Neutrophil (primary cell): ENCODE measurements at regions not wholly inside any gene's neighbourhood (a gene's known extent, or its start where the extent isn't known, plus 50 kb on each side); places are given as distances from the start of the nearest gene placed in this dataset.

Experiments used
- H3K27ac ChIP-seq: fragments of 200-600 bp; sonication (generic); 2 replicates; pipeline ENCODE4 v1.5.1; 2016; ENCODE audit warnings: mild to moderate bottlenecking, moderate library complexity
- H3K27me3 ChIP-seq: fragments of 200-600 bp; sonication (generic); 2 replicates; pipeline ENCODE4 v1.6.0; 2016; ENCODE audit warnings: mild to moderate bottlenecking
- H3K36me3 ChIP-seq: fragments of 200-600 bp; sonication (generic); 2 replicates; pipeline ENCODE4 v1.5.1; 2017
- H3K4me1 ChIP-seq, 2 experiments: fragments of 200-600 bp in 1 of 2; sonication (generic) in 1 of 2; 1 replicate in 1 of 2; 2 replicates in 1 of 2; pipeline versions ENCODE4 v1.5.1 to v1.6.1; 2013 to 2016; ENCODE audit warnings: low read depth in 1 of 2, low read length in 1 of 2, mild to moderate bottlenecking in 1 of 2, moderate library complexity in 1 of 2; ENCODE audit not compliant: control insufficient read depth in 1 of 2, insufficient read depth in 1 of 2
- H3K4me3 ChIP-seq, 2 experiments: fragments of 200-600 bp in 1 of 2; sonication (generic) in 1 of 2; 1 replicate in 1 of 2; 2 replicates in 1 of 2; pipeline ENCODE4 v1.5.1; 2013 to 2016; ENCODE audit warnings: low read depth in 1 of 2, low read length in 1 of 2, mild to moderate bottlenecking in 1 of 2, moderate library complexity in 1 of 2
- H3K9me3 ChIP-seq: fragments of 200-600 bp; sonication (generic); 2 replicates; pipeline ENCODE4 v1.5.1; 2016
- CTCF ChIP-seq: fragments of 200-600 bp; sonication (generic); IDR thresholded peaks from 2 replicates; pipeline ENCODE4 v1.5.1; 2016; ENCODE audit warnings: antibody characterized with exemption

DNA sequence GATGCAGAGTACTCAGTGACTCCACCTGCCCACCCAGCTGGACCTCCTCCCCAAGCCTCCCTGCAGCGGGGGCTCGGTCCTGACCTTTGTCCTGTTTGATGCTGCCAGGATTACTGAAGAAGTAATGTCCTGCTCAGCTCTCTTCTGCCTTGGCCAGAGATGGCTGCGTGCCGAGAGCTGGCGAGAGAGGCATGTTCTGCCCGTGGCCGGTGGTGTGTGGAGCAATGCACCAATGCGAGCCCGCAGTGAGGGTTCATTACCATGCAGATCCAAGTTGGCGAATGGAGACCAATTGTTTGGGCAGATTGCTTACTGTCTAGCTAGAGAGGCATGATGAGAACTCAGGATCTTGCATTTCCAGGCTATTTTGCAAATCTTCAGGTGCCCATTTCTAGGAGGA is 248.9 kb downstream of the ENGASE start:
- no peak overlapping the region for H3K4me3 ChIP-seq
- H3K27ac ChIP-seq, result no peak overlapping the region
- peaks cover 32% of the 10 kb centered on the region for H3K27me3 ChIP-seq
- no peak for TF ChIP-seq CTCF
- H3K36me3 ChIP-seq, result no peaks in the 10 kb centered on the region
- H3K9me3 ChIP-seq, result no peaks in the 10 kb centered on the region
- H3K4me1 ChIP-seq, result no peaks in the 10 kb centered on the region

DNA sequence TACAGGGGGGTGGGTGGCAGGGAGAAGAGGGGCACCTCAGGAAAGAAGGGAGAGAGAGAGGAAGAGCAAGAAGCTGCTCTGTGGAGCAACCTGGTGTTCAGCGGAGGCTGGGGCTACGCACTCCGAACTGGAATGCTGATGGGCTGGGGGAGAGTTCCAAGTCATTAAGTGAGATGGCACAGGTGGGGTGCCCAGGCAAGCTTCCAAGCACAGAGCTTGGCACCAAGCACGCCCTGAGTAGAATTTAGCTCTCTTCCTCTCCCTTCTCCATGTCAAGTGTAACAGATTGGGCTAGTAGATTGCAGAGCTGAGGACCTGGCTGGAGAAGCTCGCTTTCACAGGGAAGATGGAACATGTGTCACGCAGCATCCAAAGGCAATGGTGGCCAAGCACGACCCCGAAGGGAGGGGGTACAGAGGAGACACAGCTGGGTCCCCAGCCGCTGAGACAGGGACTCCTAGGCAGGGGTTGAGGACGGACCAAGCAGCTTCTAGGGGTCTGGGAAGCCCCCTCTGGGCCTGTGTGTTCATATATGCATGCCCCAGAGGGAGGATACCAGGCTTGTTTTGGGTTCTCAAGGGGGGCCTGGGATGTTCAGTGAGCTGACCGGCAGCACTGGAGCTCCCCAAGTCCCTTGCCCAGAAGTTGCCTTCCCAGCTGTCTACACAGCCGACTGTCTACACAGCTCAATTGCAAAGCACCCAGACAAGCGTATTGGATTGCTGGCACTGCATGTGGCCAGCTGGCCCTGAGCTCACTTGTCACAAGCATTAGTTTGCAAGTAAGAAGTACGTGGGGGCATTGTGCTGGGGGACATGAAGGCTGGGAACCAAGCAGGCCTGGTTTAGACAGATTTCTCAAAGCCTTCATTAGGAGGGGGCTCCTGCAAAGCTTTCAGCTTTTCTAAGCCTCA is 247.8 kb downstream of the ENGASE start:
- Histone ChIP-seq H3K27ac (no peak overlapping the region), H3K9me3 (no peaks in the 10 kb centered on the region), H3K27me3 (peaks cover 42% of the 10 kb centered on the region), H3K4me3 (no peak overlapping the region), H3K4me1 (no peaks in the 10 kb centered on the region), H3K36me3 (no peaks in the 10 kb centered on the region)
- no peak for TF ChIP-seq CTCF

- Histone ChIP-seq H3K27ac (no peak overlapping the region), H3K4me1 (no peaks in the 10 kb centered on the region), H3K4me3 (no peak overlapping the region), H3K27me3 (peaks cover 54% of the 10 kb centered on the region), H3K36me3 (no peaks in the 10 kb centered on the region), H3K9me3 (no peaks in the 10 kb centered on the region)
- no peak for TF ChIP-seq CTCF
Measured at GRCh38 chr17:79320331-79320730, 245.7 kb downstream of the ENGASE start.

GRCh38 chr17:79317916-79318315 is 243.3 kb downstream of the ENGASE start:
- Histone ChIP-seq H3K4me1 (no peaks in the 10 kb centered on the region), H3K4me3 (no peak overlapping the region), H3K9me3 (no peaks in the 10 kb centered on the region), H3K27ac (no peak overlapping the region), H3K36me3 (no peaks in the 10 kb centered on the region), H3K27me3 (peaks cover 61% of the 10 kb centered on the region)
- TF ChIP-seq CTCF, result no peak

DNA sequence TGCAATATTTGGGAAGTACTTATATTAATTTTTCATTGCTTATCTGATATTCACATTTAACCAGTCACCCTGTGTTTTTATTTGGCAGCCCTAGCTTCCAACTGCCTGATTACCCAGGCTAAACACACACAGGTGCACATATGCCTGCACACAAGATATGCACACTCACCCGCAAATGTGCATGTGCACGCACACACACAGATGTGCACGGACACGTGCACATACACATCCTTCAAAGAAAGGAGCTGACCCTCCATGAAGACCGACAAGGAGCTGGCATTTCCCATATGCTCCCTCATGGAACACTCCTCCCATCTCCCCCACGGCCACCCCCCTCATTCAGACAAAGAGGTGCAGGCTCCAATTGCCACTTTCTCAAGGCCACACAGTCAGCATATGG is 242.2 kb downstream of the ENGASE start:
- no peaks in the 10 kb centered on the region for H3K9me3 ChIP-seq
- no peak overlapping the region for H3K27ac ChIP-seq
- H3K36me3 ChIP-seq, result no peaks in the 10 kb centered on the region
- no peaks in the 10 kb centered on the region for H3K4me1 ChIP-seq
- H3K4me3 ChIP-seq, result no peak overlapping the region
- no peak for TF ChIP-seq CTCF
- peaks cover 53% of the 10 kb centered on the region for H3K27me3 ChIP-seq
